LoVo (cell line): ENCODE measurements at regions not wholly inside any gene's neighbourhood (a gene's known extent, or its start where the extent isn't known, plus 50 kb on each side); places are given as distances from the start of the nearest gene placed in this dataset.

Source experiments
- DNase-seq: peaks from one replicate; pipeline ENCODE4 v3.0.0-alpha.2; 2016; ENCODE audit warnings: low spot score

GRCh38 chr12:60872850-60873713, 1277.3 kb downstream of the SLC16A7 start:
- DNase-seq = no peak

- no peak for DNase-seq
Observed at GRCh38 chr12:60874091-60874490, 1278.3 kb downstream of the SLC16A7 start.

GRCh38 chr12:60920841-60921495, 1325.1 kb downstream of the SLC16A7 start:
- DNase-seq = no peak

- DNase-seq = no peak
Observed at GRCh38 chr12:60921541-60921940, 1325.7 kb downstream of the SLC16A7 start.

- DNase-seq = no peak
Observed at GRCh38 chr12:60926256-60926655, 1330.4 kb downstream of the SLC16A7 start.

- no peak for DNase-seq
Observed at GRCh38 chr12:60930151-60930550, 1330.1 kb upstream of the USP15 start.

- no peak for DNase-seq
Observed at GRCh38 chr12:60935981-60936761, 1324.0 kb upstream of the USP15 start.

- no peak for DNase-seq
Observed at GRCh38 chr12:60947533-60947932, 1312.7 kb upstream of the USP15 start.

- no peak for DNase-seq
Observed at GRCh38 chr12:60967128-60967527, 1293.1 kb upstream of the USP15 start.

GRCh38 chr12:60977966-60978365, 1282.2 kb upstream of the USP15 start:
- peak; percentile 14 for DNase-seq

- DNase-seq = no peak
Observed at GRCh38 chr12:60980558-60980957, 1279.6 kb upstream of the USP15 start.

GRCh38 chr12:60981473-60981872, 1278.7 kb upstream of the USP15 start:
- no peak for DNase-seq

GRCh38 chr12:60992087-60992486, 1268.1 kb upstream of the USP15 start:
- no peak for DNase-seq

- no peak for DNase-seq
Observed at GRCh38 chr12:60995256-60995825, 1264.9 kb upstream of the USP15 start.

GRCh38 chr12:60997869-60998378, 1262.3 kb upstream of the USP15 start:
- no peak for DNase-seq

GRCh38 chr12:61009192-61009591, 1251.0 kb upstream of the USP15 start:
- no peak for DNase-seq

GRCh38 chr12:61011767-61012423, 1248.3 kb upstream of the USP15 start:
- no peak for DNase-seq

- DNase-seq = no peak
Observed at GRCh38 chr12:61018571-61018970, 1241.6 kb upstream of the USP15 start.

- DNase-seq = no peak
Observed at GRCh38 chr12:61023231-61023630, 1237.0 kb upstream of the USP15 start.

GRCh38 chr12:61029516-61029915, 1230.7 kb upstream of the USP15 start:
- DNase-seq = no peak

GRCh38 chr12:61037792-61038191, 1222.4 kb upstream of the USP15 start:
- DNase-seq = no peak

GRCh38 chr12:61043838-61044237, 1216.4 kb upstream of the USP15 start:
- no peak for DNase-seq
